Mesendoderm (in vitro differentiated cells): ENCODE measurements at regions not wholly inside any gene's neighbourhood (a gene's known extent, or its start where the extent isn't known, plus 50 kb on each side); places are given as distances from the start of the nearest gene placed in this dataset.

Experiments used
- DNase-seq: peaks from one replicate; pipeline ENCODE4 v3.0.0; 2013
- H2AK5ac ChIP-seq: 2 replicates; pipeline ENCODE4 v1.6.1; 2013; ENCODE audit warnings: low read length, inconsistent platforms
- H2BK120ac ChIP-seq: 2 replicates; pipeline ENCODE4 v1.6.1; 2013; ENCODE audit warnings: low read depth, mild to moderate bottlenecking, low read length, moderate library complexity, mixed read lengths
- H2BK15ac ChIP-seq: replicated peaks from 2 replicates; pipeline ENCODE4 v1.6.1; 2013; ENCODE audit warnings: low read depth, mild to moderate bottlenecking, moderate library complexity
- H2BK5ac ChIP-seq: 2 replicates; pipeline ENCODE4 v1.6.1; 2013; ENCODE audit warnings: low read length, inconsistent platforms
- H3K18ac ChIP-seq: 2 replicates; pipeline ENCODE4 v1.6.1; 2013; ENCODE audit warnings: mild to moderate bottlenecking, low read length, mixed read lengths
- H3K23ac ChIP-seq: one replicate; pipeline ENCODE4 v1.6.1; 2013; ENCODE audit warnings: low read length
- H3K27ac ChIP-seq: 2 replicates; pipeline ENCODE4 v1.5.1; 2013; ENCODE audit warnings: low read depth, mild to moderate bottlenecking, inconsistent platforms, low read length, moderate library complexity
- H3K27me3 ChIP-seq: 2 replicates; pipeline ENCODE4 v1.6.1; 2013; ENCODE audit warnings: low read length, control low read depth, mild to moderate bottlenecking, inconsistent platforms; ENCODE audit not compliant: insufficient read depth, poor library complexity
- H3K36me3 ChIP-seq: 2 replicates; pipeline ENCODE4 v1.6.1; 2013; ENCODE audit warnings: low read length, inconsistent platforms; ENCODE audit not compliant: control insufficient read depth, insufficient read depth
- H3K4ac ChIP-seq: one replicate; pipeline ENCODE4 v1.6.1; 2013; ENCODE audit warnings: low read depth, mild to moderate bottlenecking, low read length, moderate library complexity
- H3K4me1 ChIP-seq: 2 replicates; pipeline ENCODE4 v1.6.1; 2013; ENCODE audit warnings: low read depth, low read length, inconsistent platforms; ENCODE audit not compliant: control insufficient read depth
- H3K4me2 ChIP-seq: 2 replicates; pipeline ENCODE4 v1.6.1; 2013; ENCODE audit warnings: low read length
- H3K4me3 ChIP-seq: 2 replicates; pipeline ENCODE4 v1.5.1; 2013; ENCODE audit warnings: mild to moderate bottlenecking, low read length
- H3K56ac ChIP-seq: one replicate; pipeline ENCODE4 v1.6.1; 2013; ENCODE audit warnings: low read length
- H3K79me1 ChIP-seq: 2 replicates; pipeline ENCODE4 v1.6.1; 2013; ENCODE audit warnings: low read length, inconsistent platforms
- H3K79me2 ChIP-seq: 2 replicates; pipeline ENCODE4 v1.6.1; 2013; ENCODE audit warnings: mild to moderate bottlenecking, low read length; ENCODE audit not compliant: control insufficient read depth, insufficient read depth
- H3K9ac ChIP-seq: 2 replicates; pipeline ENCODE4 v1.6.1; 2013; ENCODE audit warnings: low read length, inconsistent platforms
- H4K5ac ChIP-seq: one replicate; pipeline ENCODE4 v1.6.1; 2013; ENCODE audit warnings: low read length
- H4K8ac ChIP-seq: one replicate; pipeline ENCODE4 v1.6.1; 2013; ENCODE audit warnings: low read depth, mild to moderate bottlenecking, control low read depth, low read length, moderate library complexity
- WGBS: extraction: QIAGEN DNeasy Blood & Tissue Kit; methylation state at CpG from one replicate; pipeline ENCODE4 v1.1.7; 2013; ENCODE audit warnings: low lambda C conversion rate, missing lambda C conversion rate; ENCODE audit not compliant: insufficient coverage; ENCODE audit errors: extremely low coverage; 5-methylcytosine and 5-hydroxymethylcytosine counted together

GRCh38 chr6:761997-762396 is 69.1 kb upstream of the EXOC2 start:
- no peak overlapping the region for H2BK15ac ChIP-seq
- H3K23ac ChIP-seq = no peak overlapping the region
- DNase-seq = no peak
- H2BK120ac ChIP-seq = no peak overlapping the region
- no peak overlapping the region for H3K27ac ChIP-seq
- no peak overlapping the region for H3K4ac ChIP-seq
- H4K8ac ChIP-seq = no peak overlapping the region
- no peaks in the 10 kb centered on the region for H3K4me1 ChIP-seq
- H3K4me2 ChIP-seq = no peak overlapping the region
- no peaks in the 10 kb centered on the region for H3K79me1 ChIP-seq
- no peak overlapping the region for H3K18ac ChIP-seq
- H3K36me3 ChIP-seq = no peaks in the 10 kb centered on the region
- H3K56ac ChIP-seq = no peak overlapping the region
- no peak overlapping the region for H3K9ac ChIP-seq
- no CpG with 5 or more reads among the region's 13 CpGs for WGBS
- H3K79me2 ChIP-seq = no peaks in the 10 kb centered on the region
- no peak overlapping the region for H2BK5ac ChIP-seq
- no peak overlapping the region for H2AK5ac ChIP-seq
- H4K5ac ChIP-seq = no peak overlapping the region
- H3K27me3 ChIP-seq = no peaks in the 10 kb centered on the region
- H3K4me3 ChIP-seq = no peak overlapping the region

- H2AK5ac ChIP-seq = no peak overlapping the region
- H3K79me1 ChIP-seq = no peaks in the 10 kb centered on the region
- no CpG with 5 or more reads among the region's 48 CpGs for WGBS
- H3K4ac ChIP-seq = no peak overlapping the region
- H3K4me3 ChIP-seq = no peak overlapping the region
- no peak overlapping the region for H4K8ac ChIP-seq
- H2BK5ac ChIP-seq = no peak overlapping the region
- no peaks in the 10 kb centered on the region for H3K36me3 ChIP-seq
- H4K5ac ChIP-seq = no peak overlapping the region
- H3K18ac ChIP-seq = no peak overlapping the region
- no peaks in the 10 kb centered on the region for H3K79me2 ChIP-seq
- H3K4me1 ChIP-seq = no peaks in the 10 kb centered on the region
- DNase-seq = no peak
- no peak overlapping the region for H3K56ac ChIP-seq
- no peak overlapping the region for H3K27ac ChIP-seq
- no peak overlapping the region for H3K9ac ChIP-seq
- no peaks in the 10 kb centered on the region for H3K27me3 ChIP-seq
- H2BK15ac ChIP-seq = no peak overlapping the region
- H3K23ac ChIP-seq = no peak overlapping the region
- no peak overlapping the region for H3K4me2 ChIP-seq
- H2BK120ac ChIP-seq = no peak overlapping the region
These were observed 68.3 kb upstream of the EXOC2 start for GRCh38 chr6:760982-761955.

GRCh38 chr6:759729-760128 is 66.8 kb upstream of the EXOC2 start:
- no peaks in the 10 kb centered on the region for H3K36me3 ChIP-seq
- H4K8ac ChIP-seq = no peak overlapping the region
- no peak overlapping the region for H3K18ac ChIP-seq
- no peaks in the 10 kb centered on the region for H3K79me2 ChIP-seq
- H3K4me1 ChIP-seq = no peaks in the 10 kb centered on the region
- no peak overlapping the region for H4K5ac ChIP-seq
- no peaks in the 10 kb centered on the region for H3K79me1 ChIP-seq
- H2BK5ac ChIP-seq = no peak overlapping the region
- H3K9ac ChIP-seq = no peak overlapping the region
- H3K23ac ChIP-seq = no peak overlapping the region
- no peak overlapping the region for H3K4ac ChIP-seq
- H2BK15ac ChIP-seq = no peak overlapping the region
- no peak overlapping the region for H3K4me3 ChIP-seq
- no peak overlapping the region for H3K56ac ChIP-seq
- H3K27me3 ChIP-seq = no peaks in the 10 kb centered on the region
- no peak overlapping the region for H2BK120ac ChIP-seq
- H3K4me2 ChIP-seq = no peak overlapping the region
- WGBS = no CpG with 5 or more reads among the region's 3 CpGs
- no peak overlapping the region for H3K27ac ChIP-seq
- no peak for DNase-seq
- H2AK5ac ChIP-seq = no peak overlapping the region

DNA sequence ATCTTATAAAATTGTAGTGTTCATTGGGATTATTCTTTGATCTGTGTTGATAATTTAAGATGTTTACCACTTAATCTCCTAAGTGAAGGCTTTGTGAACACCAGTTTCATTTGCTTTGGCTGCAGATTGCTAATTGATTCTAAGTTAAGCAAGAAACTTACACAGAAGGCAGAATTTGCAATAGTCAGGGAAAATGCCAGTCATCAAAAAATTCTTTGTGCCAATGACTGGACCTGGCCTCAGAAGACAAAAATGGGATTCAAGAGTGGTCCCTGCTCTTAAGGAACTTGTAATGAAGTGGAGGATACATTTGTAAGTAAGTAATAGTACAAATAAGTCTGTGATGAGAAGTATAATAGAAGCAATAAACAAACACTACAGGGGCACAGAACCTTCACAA is 63.3 kb upstream of the EXOC2 start:
- Histone ChIP-seq H3K36me3 (no peaks in the 10 kb centered on the region), H2BK120ac (no peak overlapping the region)

DNA sequence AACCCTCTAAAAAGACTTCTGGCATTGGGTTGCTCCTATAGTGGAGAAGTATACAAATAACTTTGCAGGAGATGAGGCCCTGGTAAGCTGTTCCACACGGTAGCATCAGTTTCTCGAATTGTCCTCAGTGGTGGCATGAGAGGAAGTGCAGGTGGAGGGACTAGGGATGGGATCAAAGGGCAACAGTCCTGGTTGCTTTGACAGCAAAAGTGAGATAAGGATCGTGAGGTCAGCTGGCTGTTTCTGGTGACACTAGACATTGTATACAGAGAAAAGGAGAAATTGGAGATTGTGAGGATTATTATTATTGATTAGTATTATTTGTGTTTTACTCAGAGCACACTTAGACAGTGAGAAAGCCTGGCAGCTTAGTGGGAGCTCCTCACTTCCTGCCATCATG is 61.3 kb upstream of the EXOC2 start:
- no peak overlapping the region for H2AK5ac ChIP-seq
- no peaks in the 10 kb centered on the region for H3K79me1 ChIP-seq
- H3K27me3 ChIP-seq = no peaks in the 10 kb centered on the region
- no peak for DNase-seq
- no peak overlapping the region for H3K27ac ChIP-seq
- H3K56ac ChIP-seq = no peak overlapping the region
- no peak overlapping the region for H3K4ac ChIP-seq
- no peak overlapping the region for H2BK5ac ChIP-seq
- H3K9ac ChIP-seq = no peak overlapping the region
- H4K5ac ChIP-seq = no peak overlapping the region
- no peak overlapping the region for H2BK15ac ChIP-seq
- H3K36me3 ChIP-seq = no peaks in the 10 kb centered on the region
- no peak overlapping the region for H3K18ac ChIP-seq
- no peak overlapping the region for H3K23ac ChIP-seq
- no peak overlapping the region for H2BK120ac ChIP-seq
- no peaks in the 10 kb centered on the region for H3K4me1 ChIP-seq
- H3K4me2 ChIP-seq = no peak overlapping the region
- no peak overlapping the region for H3K4me3 ChIP-seq
- no peaks in the 10 kb centered on the region for H3K79me2 ChIP-seq
- H4K8ac ChIP-seq = no peak overlapping the region
- no CpG with 5 or more reads among the region's 3 CpGs for WGBS

More for the DNA sequence above, 63.3 kb upstream of the EXOC2 start:
- no peak overlapping the region for H3K4me3 ChIP-seq
- no peak overlapping the region for H3K9ac ChIP-seq
- no peak overlapping the region for H2BK5ac ChIP-seq
- no peaks in the 10 kb centered on the region for H3K4me1 ChIP-seq
- DNase-seq = no peak
- H4K5ac ChIP-seq = no peak overlapping the region
- H2BK15ac ChIP-seq = no peak overlapping the region
- H4K8ac ChIP-seq = no peak overlapping the region
- H3K4me2 ChIP-seq = no peak overlapping the region
- no peak overlapping the region for H3K4ac ChIP-seq
- H3K56ac ChIP-seq = no peak overlapping the region
- H3K23ac ChIP-seq = no peak overlapping the region
- H3K27me3 ChIP-seq = no peaks in the 10 kb centered on the region
- no peaks in the 10 kb centered on the region for H3K79me1 ChIP-seq
- no peak overlapping the region for H2AK5ac ChIP-seq
- H3K18ac ChIP-seq = no peak overlapping the region
- no peaks in the 10 kb centered on the region for H3K79me2 ChIP-seq
- no peak overlapping the region for H3K27ac ChIP-seq

- Histone ChIP-seq H3K4me1 (no peaks in the 10 kb centered on the region), H3K9ac (no peak overlapping the region), H3K36me3 (no peaks in the 10 kb centered on the region), H3K4ac (no peak overlapping the region), H2AK5ac (no peak overlapping the region), H3K18ac (no peak overlapping the region), H3K4me2 (no peak overlapping the region), H3K79me1 (no peaks in the 10 kb centered on the region), H4K5ac (no peak overlapping the region), H2BK15ac (no peak overlapping the region), H4K8ac (no peak overlapping the region), H3K27ac (no peak overlapping the region), H3K23ac (no peak overlapping the region), H3K4me3 (no peak overlapping the region), H3K79me2 (no peaks in the 10 kb centered on the region), H3K27me3 (no peaks in the 10 kb centered on the region), H2BK120ac (no peak overlapping the region), H2BK5ac (no peak overlapping the region), H3K56ac (no peak overlapping the region)
- DNase-seq = no peak
- no CpG with 5 or more reads among the region's 3 CpGs for WGBS
These were observed 60.5 kb upstream of the EXOC2 start for GRCh38 chr6:753486-753885.
